SU-DHL-6 (cell line): ENCODE measurements at regions not wholly inside any gene's neighbourhood (a gene's known extent, or its start where the extent isn't known, plus 50 kb on each side); places are given as distances from the start of the nearest gene placed in this dataset.

ENCODE experiments used
- H2AFZ ChIP-seq: fragments of 200-600 bp; sonication (generic); 2 replicates; pipeline ENCODE4 v1.6.1; 2014; ENCODE audit warnings: low read depth, mild to moderate bottlenecking, moderate library complexity, mixed read lengths, antibody characterized with exemption, low read length; ENCODE audit not compliant: severe bottlenecking
- H3F3A ChIP-seq: fragments of 200-600 bp; shearing (Covaris generic); 2 replicates; pipeline ENCODE4 v1.6.0; 2016; ENCODE audit warnings: antibody characterized with exemption, mild to moderate bottlenecking; ENCODE audit not compliant: insufficient read depth
- H3K27ac ChIP-seq: fragments of 200-600 bp; sonication (generic); 2 replicates; pipeline ENCODE4 v1.5.1; 2016; ENCODE audit warnings: low read depth, mild to moderate bottlenecking, low read length, moderate library complexity, mixed read lengths
- H3K27me3 ChIP-seq: fragments of 200-600 bp; sonication (generic), shearing (Covaris generic); 2 replicates; pipeline ENCODE4 v1.6.0; 2014; ENCODE audit warnings: mild to moderate bottlenecking, low read length
- H3K36me3 ChIP-seq: fragments of 200-600 bp; sonication (generic); 2 replicates; pipeline ENCODE4 v1.6.1; 2014; ENCODE audit warnings: mild to moderate bottlenecking, low read length, mixed read lengths
- H3K4me2 ChIP-seq: fragments of 300-600, 200-600 bp; shearing (Covaris generic), sonication (generic); 2 replicates; pipeline ENCODE4 v1.6.0; 2014; ENCODE audit warnings: low read length, low read depth, mild to moderate bottlenecking; ENCODE audit not compliant: poor library complexity, severe bottlenecking
- H3K4me3 ChIP-seq: fragments of 200-600 bp; sonication (generic); 2 replicates; pipeline ENCODE4 v1.5.1; 2014; ENCODE audit warnings: antibody characterized with exemption, low read length, mild to moderate bottlenecking, mixed read lengths; ENCODE audit not compliant: insufficient read depth, poor library complexity, severe bottlenecking
- H3K79me2 ChIP-seq: fragments of 200-600 bp; sonication (generic); 2 replicates; pipeline ENCODE4 v1.6.1; 2014; ENCODE audit warnings: mild to moderate bottlenecking, low read length, moderate library complexity; ENCODE audit not compliant: insufficient read depth
- H3K9ac ChIP-seq: fragments of 200-600 bp; sonication (generic); 2 replicates; pipeline ENCODE4 v1.7.0; 2014; ENCODE audit warnings: mild to moderate bottlenecking, low read length
- H3K9me2 ChIP-seq: fragments of 200-600 bp; sonication (generic); replicated peaks from 2 replicates; pipeline ENCODE4 v1.6.1; 2014; ENCODE audit warnings: low read length; ENCODE audit not compliant: insufficient read depth
- H3K9me3 ChIP-seq: fragments of 200-600 bp; sonication (generic); 2 replicates; pipeline ENCODE4 v1.6.1; 2014; ENCODE audit warnings: low read length, mixed read lengths; ENCODE audit not compliant: insufficient read depth
- H4K20me1 ChIP-seq: fragments of 200-600 bp; sonication (generic); 2 replicates; pipeline ENCODE4 v1.6.1; 2014; ENCODE audit warnings: low read depth, mild to moderate bottlenecking, antibody characterized with exemption, low read length, moderate library complexity, mixed read lengths
- EZH2phosphoT487 ChIP-seq: fragments of 200-600 bp; sonication (generic), shearing (Covaris generic); conservative IDR thresholded peaks from 2 replicates; pipeline ENCODE4 v1.6.1; 2018; ENCODE audit warnings: mild to moderate bottlenecking, antibody characterized with exemption, low read length, moderate library complexity, mixed read lengths
- TF ChIP-seq, protein P1 (sequence below): fragments of 200-600 bp; sonication (generic); IDR thresholded peaks from one replicate; pipeline ENCODE4 v1.5.1; 2017; ENCODE audit warnings: antibody characterized with exemption, mild to moderate bottlenecking, low read length, moderate library complexity; ENCODE audit not compliant: insufficient read depth, poor library complexity, severe bottlenecking

DNA sequence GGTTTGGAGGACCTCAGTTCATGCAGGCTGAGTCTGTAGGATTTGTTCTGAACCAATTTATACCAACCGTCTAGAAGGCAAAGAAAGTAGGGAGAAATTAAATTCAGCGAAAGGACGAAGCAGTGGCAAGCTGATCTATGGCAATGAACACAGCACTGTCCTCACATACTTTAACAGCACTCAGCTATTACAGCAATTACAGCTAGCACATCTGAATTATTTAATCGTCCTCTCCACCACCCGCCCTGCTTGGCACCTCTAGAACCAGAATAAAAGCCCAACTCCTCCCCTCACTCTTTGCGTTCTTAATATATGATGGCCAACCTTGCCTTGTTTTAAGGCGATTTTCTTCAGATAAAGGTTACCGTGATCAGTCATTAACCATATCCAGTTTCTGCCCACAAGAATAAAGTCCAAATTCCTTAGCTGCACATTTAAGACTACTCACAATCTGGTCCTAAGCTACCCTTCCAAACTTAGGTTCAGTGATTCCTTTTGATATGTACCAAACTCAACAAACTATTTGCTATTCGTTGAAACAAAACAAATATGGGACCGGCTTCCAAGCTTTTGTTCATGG lies 169.4 kb upstream of the ESRRG start:
- Histone ChIP-seq H3K27me3 (no peaks in the 10 kb centered on the region), H2AFZ (no peak overlapping the region), H3K4me2 (no peak overlapping the region)

DNA sequence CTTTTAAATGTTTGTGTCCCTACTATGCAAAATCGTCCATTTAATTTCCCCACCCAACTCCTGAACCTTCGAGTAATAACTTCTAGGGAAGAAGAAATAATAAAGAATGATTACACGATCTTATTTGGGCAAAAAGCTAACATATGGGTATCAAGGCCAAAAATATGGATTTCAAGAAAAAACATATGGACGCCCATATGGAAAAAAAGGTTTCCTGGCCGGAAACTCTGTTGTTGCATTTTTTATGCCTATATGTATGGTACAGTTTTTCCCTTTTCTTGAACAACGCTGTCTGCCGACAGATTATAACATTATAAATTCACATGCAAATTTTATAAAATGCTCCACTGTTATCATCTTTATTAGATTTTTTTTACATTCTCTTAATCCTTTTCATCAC lies 167.6 kb upstream of the ESRRG start:
- Histone ChIP-seq H3K27ac (no peak overlapping the region), H2AFZ (no peak overlapping the region), H3K9me2 (no peaks in the 10 kb centered on the region), H3K36me3 (no peaks in the 10 kb centered on the region), H3K9me3 (no peaks in the 10 kb centered on the region), H3K4me2 (no peak overlapping the region), H4K20me1 (no peaks in the 10 kb centered on the region), H3K4me3 (no peak overlapping the region), H3F3A (no peaks in the 10 kb centered on the region), H3K9ac (no peak overlapping the region), H3K79me2 (no peaks in the 10 kb centered on the region), H3K27me3 (no peaks in the 10 kb centered on the region)
- no peak for TF ChIP-seq EZH2phosphoT487
- TF ChIP-seq, protein P1, sequence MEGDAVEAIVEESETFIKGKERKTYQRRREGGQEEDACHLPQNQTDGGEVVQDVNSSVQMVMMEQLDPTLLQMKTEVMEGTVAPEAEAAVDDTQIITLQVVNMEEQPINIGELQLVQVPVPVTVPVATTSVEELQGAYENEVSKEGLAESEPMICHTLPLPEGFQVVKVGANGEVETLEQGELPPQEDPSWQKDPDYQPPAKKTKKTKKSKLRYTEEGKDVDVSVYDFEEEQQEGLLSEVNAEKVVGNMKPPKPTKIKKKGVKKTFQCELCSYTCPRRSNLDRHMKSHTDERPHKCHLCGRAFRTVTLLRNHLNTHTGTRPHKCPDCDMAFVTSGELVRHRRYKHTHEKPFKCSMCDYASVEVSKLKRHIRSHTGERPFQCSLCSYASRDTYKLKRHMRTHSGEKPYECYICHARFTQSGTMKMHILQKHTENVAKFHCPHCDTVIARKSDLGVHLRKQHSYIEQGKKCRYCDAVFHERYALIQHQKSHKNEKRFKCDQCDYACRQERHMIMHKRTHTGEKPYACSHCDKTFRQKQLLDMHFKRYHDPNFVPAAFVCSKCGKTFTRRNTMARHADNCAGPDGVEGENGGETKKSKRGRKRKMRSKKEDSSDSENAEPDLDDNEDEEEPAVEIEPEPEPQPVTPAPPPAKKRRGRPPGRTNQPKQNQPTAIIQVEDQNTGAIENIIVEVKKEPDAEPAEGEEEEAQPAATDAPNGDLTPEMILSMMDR, result no peak

More for the DNA sequence above, 169.4 kb upstream of the ESRRG start:
- H3K79me2 ChIP-seq, result no peaks in the 10 kb centered on the region
- H4K20me1 ChIP-seq, result no peaks in the 10 kb centered on the region
- H3F3A ChIP-seq, result no peaks in the 10 kb centered on the region
- H3K9ac ChIP-seq, result no peak overlapping the region
- no peaks in the 10 kb centered on the region for H3K9me3 ChIP-seq
- H3K27ac ChIP-seq, result no peak overlapping the region
- no peak overlapping the region for H3K4me3 ChIP-seq
- TF ChIP-seq EZH2phosphoT487, result no peak
- TF ChIP-seq, protein P1, result no peak
- no peaks in the 10 kb centered on the region for H3K9me2 ChIP-seq
- no peaks in the 10 kb centered on the region for H3K36me3 ChIP-seq

DNA sequence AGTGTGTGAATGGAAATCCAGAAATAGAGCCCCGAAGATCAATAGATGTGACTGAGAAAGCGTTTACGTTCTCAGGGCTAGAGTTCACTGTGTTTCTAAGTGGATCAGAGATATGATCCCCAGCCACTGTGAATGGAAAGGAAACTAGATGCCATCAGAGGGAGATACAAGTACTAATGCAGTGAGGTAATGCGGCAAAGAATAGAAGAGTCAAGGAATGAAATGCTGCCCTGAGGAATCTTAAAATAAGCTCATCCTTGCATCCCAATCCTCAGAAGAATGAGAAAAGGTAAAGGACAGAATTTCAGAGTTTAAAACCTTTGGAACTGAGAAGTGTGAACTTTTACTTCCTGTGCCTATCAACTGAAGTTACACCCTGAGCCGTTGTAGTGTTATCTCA lies 165.5 kb upstream of the ESRRG start:
- Histone ChIP-seq H3K4me3 (no peak overlapping the region), H3K9me2 (no peaks in the 10 kb centered on the region), H3K4me2 (no peak overlapping the region), H3K27me3 (no peaks in the 10 kb centered on the region), H3K9me3 (no peaks in the 10 kb centered on the region), H2AFZ (no peak overlapping the region), H3K9ac (no peak overlapping the region), H4K20me1 (no peaks in the 10 kb centered on the region), H3K36me3 (no peaks in the 10 kb centered on the region), H3K27ac (no peak overlapping the region), H3F3A (no peaks in the 10 kb centered on the region), H3K79me2 (no peaks in the 10 kb centered on the region)
- TF ChIP-seq, protein P1, result no peak
- no peak for TF ChIP-seq EZH2phosphoT487
